ENCODE measurements at regions not wholly inside any gene's neighbourhood (a gene's known extent, or its start where the extent isn't known, plus 50 kb on each side); places are given as distances from the start of the nearest gene placed in this dataset.
"Not testable (repeated sequence)": the region's sequence is repeated elsewhere in the genome, so short reads cannot be mapped to it uniquely, and the experiment has no call there.

GRCh38 chr22:48483764-48484528 lies 1343.7 kb downstream of the BRD1 start:
- no peak for FAIRE-seq

- no peak for FAIRE-seq
Measured at GRCh38 chr22:48482771-48483170, 1344.9 kb downstream of the BRD1 start.

- FAIRE-seq: not testable (repeated sequence)
Measured at GRCh38 chr22:48482198-48482597, 1345.5 kb downstream of the BRD1 start.

DNA sequence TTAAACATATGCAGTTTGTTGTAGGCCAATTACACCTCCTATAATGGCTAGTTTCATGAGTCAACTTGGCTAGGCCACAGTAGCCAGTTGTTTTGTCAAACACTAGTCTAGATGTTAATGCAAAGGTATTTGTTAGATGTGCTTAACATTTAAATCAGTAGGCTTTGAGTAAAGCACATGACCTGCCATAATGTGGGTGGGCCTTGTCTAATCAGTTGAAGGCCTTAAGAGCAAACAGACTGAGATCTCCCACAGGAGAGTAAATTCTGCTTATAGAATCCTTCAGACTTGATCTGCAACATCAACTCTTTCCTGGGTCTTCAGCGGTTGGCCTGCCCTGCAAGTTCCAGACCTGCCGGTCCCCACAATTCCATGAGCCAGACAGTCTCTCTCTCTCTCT lies 1345.9 kb downstream of the BRD1 start:
- no peak for FAIRE-seq

- FAIRE-seq: no peak
Measured at GRCh38 chr22:48478529-48479265, 1349.0 kb downstream of the BRD1 start.

GRCh38 chr22:48478124-48478523 lies 1349.5 kb downstream of the BRD1 start:
- no peak for FAIRE-seq

- FAIRE-seq: no peak
Measured at GRCh38 chr22:48477031-48477721, 1350.5 kb downstream of the BRD1 start.

DNA sequence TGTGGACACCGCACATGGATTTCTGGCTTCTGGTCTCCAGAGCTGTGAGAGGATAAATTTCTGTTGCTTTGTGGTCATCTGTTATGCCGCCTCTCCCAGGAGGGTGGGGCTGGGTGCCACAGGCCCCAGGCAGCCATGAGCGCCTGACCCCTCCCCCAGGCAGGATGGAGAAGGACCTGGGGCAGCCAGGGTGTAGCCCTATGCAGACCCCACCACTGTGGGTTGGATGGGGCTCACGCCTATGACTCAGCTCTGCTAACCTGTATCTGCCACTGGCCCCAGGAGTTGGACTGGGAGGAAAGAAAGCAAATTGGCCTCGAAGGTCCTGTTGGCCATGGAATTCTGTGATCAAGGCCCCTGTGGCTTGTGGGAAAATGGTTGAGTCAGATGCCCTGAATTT lies 1351.1 kb downstream of the BRD1 start:
- no peak for FAIRE-seq

DNA sequence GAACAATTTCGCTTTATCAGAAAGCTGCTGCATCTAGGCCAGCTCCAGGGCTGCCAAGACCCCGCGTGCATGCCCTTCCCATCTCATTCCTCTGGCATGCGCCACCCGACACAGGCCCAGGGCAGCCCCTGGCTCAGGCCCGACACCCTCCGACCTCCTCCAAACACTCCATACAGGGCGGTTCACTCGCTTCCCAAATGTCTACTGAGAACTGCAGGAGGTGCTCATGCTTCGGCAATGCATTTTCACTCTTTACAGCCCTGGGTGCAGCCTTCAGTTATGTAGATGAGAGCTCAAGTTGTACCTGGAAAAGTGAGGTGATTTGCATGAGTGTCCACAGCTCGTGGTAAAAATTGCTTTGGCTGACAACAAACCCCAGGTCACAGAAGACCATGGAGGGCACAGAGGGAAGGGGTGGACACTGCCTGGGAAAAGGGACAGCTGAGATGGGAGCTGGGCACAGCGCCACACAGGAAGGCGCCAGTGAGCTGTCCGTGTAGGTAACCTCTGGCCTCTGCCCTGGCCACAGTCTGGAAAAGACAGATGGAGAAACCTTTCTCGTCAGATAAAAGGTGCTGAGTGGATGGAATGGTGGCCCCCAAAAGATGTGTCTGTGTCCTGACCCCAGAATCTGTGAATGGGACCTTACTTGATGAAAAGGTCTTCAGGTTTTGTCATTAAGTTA lies 1351.9 kb downstream of the BRD1 start:
- FAIRE-seq: no peak

DNA sequence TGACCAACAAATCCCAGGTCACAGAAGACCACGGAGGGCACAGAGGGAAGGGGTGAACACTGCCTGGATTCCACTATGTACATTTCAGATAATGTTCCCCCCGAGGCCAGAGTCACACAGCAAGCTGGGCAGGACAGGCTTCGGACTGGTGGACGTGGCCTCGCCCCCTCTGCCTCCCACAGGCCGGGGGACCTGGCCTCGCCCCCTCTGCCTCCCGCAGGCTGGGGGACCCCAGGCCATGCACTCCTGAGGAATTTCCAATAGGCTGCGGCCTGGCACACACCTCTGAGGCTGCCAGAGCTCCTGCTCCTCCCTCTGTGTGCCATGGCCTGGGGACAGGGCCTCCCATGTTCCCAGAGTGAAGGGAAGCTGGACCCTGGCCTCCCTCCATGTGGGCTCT lies 1352.8 kb downstream of the BRD1 start:
- FAIRE-seq: no peak

GRCh38 chr22:48473202-48473601 lies 1354.5 kb downstream of the BRD1 start:
- no peak for FAIRE-seq

DNA sequence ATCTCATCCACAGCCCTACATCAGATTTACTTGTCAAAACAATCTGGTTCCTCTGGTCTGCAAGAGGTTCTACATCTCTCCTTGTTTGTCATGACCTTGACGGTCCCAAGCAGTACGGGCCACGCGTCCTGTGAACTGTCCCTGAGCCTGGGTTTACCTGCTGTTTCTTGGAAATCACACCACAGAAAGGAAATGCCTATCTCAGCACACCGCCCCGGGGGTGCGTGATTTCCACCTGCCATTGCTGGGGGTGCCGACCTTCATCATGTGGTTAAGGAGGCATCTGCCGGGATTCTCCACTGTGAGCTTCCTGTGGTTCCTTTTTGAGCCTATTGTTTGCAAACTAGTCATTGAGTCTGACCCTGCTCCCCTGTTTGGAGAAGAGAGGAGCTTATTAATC lies 1363.4 kb downstream of the BRD1 start:
- FAIRE-seq: no peak

DNA sequence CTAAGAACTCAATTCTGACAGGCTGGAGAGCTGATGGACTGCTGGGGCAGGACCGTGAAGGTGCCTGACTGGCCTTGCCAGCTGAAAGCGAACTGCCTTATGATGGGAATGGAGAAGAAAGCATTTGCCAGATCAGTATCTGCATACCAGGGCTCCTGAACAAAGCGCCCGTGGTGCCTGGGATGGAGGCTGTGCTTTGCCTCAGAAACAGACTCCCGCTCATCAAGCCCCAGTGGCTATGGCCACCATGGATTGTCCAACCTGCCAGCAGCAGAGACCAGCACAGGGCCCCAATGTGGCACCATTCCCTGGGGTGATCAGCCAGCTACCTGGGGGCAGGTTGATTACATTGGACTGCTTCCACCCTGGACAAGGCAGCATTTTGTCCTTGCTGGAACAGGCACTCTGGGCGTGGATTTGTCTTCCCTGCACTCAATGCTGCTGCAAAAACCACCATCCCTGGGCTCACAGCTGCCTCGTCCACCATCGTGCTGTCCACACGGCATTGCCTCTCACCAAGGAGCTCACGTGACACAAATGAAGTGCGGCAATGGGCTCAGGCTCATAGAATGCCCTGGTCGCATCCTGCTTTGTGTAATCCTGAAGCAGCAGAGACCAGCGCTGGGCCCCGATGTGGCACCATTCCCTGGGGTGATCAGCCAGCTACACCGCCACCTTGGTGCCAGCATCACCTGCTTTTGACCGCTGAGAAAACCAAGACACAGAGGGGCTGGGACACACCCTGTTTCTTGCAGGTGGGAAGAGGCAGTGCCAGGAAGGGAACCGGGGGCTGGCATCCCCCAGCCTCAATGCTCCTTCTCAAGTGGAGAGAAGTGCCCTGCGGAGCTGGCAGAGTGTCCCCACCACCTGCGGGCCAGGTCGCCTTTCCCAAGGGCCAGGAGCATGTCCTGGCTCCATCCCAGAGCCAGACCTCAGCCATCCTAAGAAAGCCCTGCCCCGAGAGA lies 1367.5 kb downstream of the BRD1 start:
- FAIRE-seq: no peak

DNA sequence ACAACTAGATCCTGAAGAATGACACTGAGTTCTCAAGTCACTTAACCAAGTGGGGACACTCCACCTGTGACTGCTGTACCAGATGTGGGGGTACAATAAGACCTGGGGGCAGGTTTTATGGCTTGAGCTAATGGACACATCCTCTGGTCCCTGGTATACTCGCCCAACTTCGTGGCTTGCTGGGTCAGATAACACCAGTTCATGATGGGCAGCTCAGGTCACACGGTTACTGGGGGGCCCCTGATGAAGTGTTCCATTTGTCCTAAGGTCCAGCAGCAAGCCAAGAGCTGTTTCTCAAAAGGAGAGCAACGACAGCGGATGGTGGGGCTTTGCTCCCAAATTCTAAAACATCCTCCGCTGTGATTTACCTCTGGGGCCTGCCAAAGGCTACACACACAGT lies 1368.4 kb downstream of the BRD1 start:
- no peak for FAIRE-seq

GRCh38 chr22:48456449-48456848 lies 1371.2 kb downstream of the BRD1 start:
- no peak for FAIRE-seq

DNA sequence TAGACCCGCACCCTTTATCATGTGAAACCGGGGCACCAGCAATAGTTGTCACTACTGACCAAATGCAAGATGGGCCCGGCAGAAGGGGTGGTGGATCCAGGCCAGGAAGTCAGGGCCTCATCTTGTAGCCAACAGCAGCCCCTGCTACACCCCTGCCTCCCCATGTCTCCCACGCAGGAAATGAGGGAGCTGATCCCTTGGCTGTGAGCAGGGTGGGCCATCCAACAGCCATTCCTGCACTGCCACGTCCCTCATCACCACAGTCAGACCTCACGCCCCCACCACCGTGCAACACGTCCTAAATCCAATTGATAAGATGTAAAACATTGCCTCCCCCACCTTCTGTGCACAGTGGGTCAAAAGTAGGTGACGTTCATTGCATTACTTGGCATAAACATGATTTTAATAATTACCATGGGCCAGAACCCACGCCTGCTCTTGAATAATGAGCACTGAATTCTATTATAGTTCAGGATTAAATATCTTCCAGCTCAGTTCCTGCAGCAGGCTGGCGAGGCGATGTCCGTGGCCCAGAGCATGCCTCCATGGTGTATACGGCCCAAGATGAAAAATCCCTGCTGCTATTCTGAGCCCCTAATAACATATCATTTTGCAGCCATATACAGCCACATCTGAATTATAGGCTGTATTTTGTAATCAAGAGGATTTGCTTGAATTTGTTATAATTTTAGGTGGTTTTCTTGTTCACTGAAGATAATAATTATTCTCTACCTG lies 1373.8 kb downstream of the BRD1 start:
- no peak for FAIRE-seq

- no peak for FAIRE-seq
Measured at GRCh38 chr22:48453171-48453570, 1374.5 kb downstream of the BRD1 start.

DNA sequence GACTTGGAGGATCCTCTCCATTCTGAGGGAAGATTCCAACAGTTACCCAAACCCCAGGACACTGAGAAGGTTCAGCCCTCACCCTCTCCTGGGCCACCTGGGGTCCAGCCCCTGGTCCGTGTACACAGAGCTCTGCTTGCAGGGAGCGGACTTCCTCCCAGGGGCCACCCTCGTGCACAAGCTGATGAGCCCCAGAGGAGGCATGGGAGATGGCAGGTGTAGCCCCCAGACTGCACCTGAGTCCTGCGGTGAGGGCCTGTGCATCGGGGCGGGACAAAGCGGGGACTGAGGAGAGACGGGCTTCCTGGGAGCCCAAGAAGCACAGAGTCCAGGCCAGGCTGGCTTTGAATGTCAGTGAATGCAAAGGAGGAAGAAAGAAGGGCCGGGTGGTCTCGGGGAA lies 1374.9 kb downstream of the BRD1 start:
- no peak for FAIRE-seq

DNA sequence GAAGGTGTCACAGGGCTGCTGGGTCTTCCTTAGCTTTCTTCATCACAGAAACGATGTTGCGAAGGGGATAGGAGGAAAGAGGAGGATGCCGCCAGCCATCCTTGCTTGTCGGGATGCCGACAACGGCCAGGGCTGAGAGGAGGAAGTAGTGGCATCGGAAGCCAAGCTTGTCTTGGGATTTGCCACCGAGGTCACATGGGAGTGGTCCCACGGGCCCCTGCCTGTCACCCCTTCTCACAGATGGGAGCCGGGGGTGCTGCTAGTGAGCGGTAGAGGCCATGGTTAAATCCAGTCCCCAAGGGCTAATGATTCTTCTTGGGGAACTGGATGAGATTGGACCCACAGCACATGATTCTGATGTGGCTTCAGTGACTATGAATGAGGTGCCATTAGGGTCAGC lies 1375.8 kb downstream of the BRD1 start:
- FAIRE-seq: no peak

GRCh38 chr22:48450188-48450825 lies 1377.4 kb downstream of the BRD1 start:
- no peak for FAIRE-seq
